GM13977 (cell line): ENCODE measurements at regions not wholly inside any gene's neighbourhood (a gene's known extent, or its start where the extent isn't known, plus 50 kb on each side); places are given as distances from the start of the nearest gene placed in this dataset.

Source experiments
- DNase-seq: peaks from one replicate; pipeline ENCODE4 v3.0.0; 2012; ENCODE audit warnings: low spot score
- CTCF ChIP-seq: IDR thresholded peaks from 2 replicates; pipeline ENCODE4 v1.5.1; 2012; ENCODE audit warnings: mild to moderate bottlenecking, control low read depth; ENCODE audit not compliant: insufficient read depth; ENCODE audit errors: extremely low read depth, missing control alignments
- in situ Hi-C: fragments of 300-500 bp; cut with MboI; formaldehyde crosslinking; loops from one replicate; pipeline ENCODE4 v1.12.0; 2022; ENCODE audit warnings: low sequenced_read_pairs, low pct_unique_long_range_greater_than_20kb, mixed read lengths, inconsistent platforms; ENCODE audit not compliant: unreplicated experiment

- in situ Hi-C loops: no loop called here
- no peak for DNase-seq
- TF ChIP-seq CTCF: no peak
These were observed 152.8 kb downstream of the CHST1 start for GRCh38 chr11:45512471-45513148.

- in situ Hi-C loops: no loop called here
- TF ChIP-seq CTCF: no peak
- no peak for DNase-seq
These were observed 153.9 kb downstream of the CHST1 start for GRCh38 chr11:45511566-45511965.

DNA sequence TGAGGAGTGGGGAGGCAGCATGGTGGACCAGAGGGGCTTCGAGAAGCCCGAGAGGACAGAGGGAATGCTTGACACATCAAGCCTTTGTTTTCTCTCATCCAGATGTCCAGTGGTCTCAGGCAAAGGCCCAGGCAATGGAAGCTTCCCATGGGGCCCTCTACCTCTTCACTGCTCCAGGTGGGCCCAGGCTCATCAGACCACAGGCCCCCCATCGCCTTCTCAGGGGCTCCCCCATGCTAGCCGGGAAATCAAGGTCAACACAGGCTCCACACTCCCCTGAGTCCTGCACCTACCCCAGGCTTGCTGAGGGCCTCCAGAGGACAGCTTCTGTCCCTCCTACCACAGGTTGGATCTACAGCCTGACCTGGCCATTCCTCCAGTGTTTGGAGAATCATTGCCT is 157.5 kb downstream of the CHST1 start:
- in situ Hi-C loops: no loop called here
- TF ChIP-seq CTCF: no peak
- DNase-seq: no peak

GRCh38 chr11:45503311-45503710 is 162.1 kb downstream of the CHST1 start:
- DNase-seq: no peak
- no peak for TF ChIP-seq CTCF
- in situ Hi-C loops: no loop called here

GRCh38 chr11:45502226-45502545 is 163.2 kb downstream of the CHST1 start:
- in situ Hi-C loops: no loop called here
- DNase-seq: no peak
- no peak for TF ChIP-seq CTCF

GRCh38 chr11:45501392-45502225 is 163.8 kb downstream of the CHST1 start:
- no peak for DNase-seq
- in situ Hi-C loops: no loop called here
- no peak for TF ChIP-seq CTCF
